NCI-H1694 treated with DMSO at 0.1 percent for 48 hours (cell line): ENCODE measurements at regions not wholly inside any gene's neighbourhood (a gene's known extent, or its start where the extent isn't known, plus 50 kb on each side); places are given as distances from the start of the nearest gene placed in this dataset.
"Not testable (repeated sequence)": the region's sequence is repeated elsewhere in the genome, so short reads cannot be mapped to it uniquely, and the experiment has no call there.

Experiments
- DNase-seq: peaks from one replicate; lab custom pipeline; 2025; lab: John Stamatoyannopoulos, UW

- no peak for DNase-seq
These were observed 183.1 kb downstream of the TMEM121 start for GRCh38 chr14:105709281-105710118.

GRCh38 chr14:105710119-105711043 is 184.0 kb downstream of the TMEM121 start:
- DNase-seq = no peak

DNA sequence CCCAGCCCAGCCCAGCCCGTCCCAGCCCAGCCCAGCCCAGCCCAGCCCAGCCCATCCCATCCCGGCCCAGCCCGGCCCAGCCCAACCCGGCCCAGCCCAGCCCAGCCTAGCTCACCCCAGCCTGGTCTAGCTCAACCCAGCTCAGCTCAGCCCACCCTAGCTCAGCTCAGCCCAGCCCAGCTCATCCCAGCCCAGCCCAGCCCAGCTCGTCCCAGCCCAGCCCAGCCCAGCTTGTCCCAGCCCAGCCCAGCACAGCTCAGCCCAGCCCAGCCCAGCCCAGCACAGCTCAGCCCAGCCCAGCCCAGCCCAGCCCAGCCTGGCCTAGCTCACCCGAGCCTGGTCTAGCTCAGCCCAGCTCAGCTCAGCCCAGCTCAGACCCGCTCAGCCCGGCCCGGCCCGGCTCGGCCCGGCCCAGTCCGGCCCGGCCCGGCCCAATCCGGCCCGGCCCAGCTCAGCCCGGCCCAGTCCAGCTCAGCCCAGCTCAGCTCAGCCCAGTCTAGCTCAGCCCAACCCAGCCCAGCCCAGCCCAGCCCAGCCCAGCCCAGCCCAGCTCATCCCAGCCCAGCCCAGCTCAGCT is 184.7 kb downstream of the TMEM121 start:
- no peak for DNase-seq

GRCh38 chr14:105711841-105712460 is 185.6 kb downstream of the TMEM121 start:
- DNase-seq = no peak

DNA sequence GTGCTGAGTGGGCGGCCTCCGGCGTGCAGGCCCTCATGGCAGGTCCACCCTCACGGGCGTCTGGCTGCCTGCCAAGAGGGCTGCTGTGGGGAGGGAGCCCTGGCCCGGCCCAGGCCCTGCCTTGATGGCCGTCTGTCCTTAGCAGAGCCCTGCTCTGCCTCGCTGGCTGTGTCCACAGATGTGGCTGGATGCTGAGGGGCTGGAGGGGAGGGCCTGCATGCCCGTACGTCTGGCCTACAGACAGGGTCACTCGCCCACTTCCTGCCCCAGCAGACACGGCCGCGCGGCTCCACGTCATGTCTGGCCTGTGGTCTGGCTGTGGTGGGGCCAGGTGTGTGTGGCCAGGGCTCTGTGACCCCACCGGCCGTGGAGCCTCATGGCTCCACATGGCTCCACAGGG is 186.3 kb downstream of the TMEM121 start:
- DNase-seq = not testable (repeated sequence)

- DNase-seq = not testable (repeated sequence)
These were observed 186.8 kb downstream of the TMEM121 start for GRCh38 chr14:105713160-105713559.

GRCh38 chr14:105713836-105714235 is 187.5 kb downstream of the TMEM121 start:
- DNase-seq = not testable (repeated sequence)

GRCh38 chr14:105718787-105719186 is 192.4 kb downstream of the TMEM121 start:
- not testable (repeated sequence) for DNase-seq

GRCh38 chr14:105720106-105720505 is 193.7 kb downstream of the TMEM121 start:
- not testable (repeated sequence) for DNase-seq

DNA sequence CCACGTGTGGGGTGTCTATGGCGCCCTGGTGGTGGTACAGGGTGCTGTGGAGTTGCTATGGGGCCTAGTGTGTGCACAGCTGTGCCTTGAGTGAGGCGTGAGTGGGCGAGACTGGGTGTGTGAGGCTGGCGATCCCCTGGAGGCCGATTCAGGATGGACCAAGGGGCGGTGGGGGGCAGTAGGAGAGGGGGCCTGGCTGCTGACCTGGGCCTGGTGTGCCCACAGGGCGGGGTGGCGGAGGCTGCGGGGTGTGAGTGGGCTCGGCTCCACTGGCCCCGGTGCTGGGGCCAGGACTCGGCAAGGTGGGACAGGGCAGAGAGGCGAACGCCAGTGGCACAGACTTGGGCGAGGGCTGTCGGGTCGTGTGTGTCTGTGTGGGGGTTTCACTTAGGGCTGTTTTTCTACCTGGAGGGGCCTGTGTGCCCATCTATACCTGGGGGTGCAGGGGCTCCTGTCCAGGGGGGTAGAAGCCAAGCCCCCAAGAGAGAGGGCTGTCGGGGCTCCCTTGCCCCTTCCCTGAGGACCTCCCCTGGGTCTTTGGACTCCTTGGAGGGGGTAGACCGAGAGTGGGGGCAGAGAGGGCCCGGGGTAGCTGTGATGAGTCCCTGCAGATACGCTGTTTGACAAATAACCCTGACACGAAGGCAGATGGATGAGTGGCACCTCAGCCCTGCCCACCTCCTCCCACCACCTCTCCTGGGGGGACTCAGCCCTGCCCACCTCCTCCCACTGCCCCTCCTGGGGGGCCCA is 194.6 kb downstream of the TMEM121 start:
- not testable (repeated sequence) for DNase-seq

- DNase-seq = not testable (repeated sequence)
These were observed 195.2 kb downstream of the TMEM121 start for GRCh38 chr14:105721602-105721970.

GRCh38 chr14:105721996-105722709 is 195.8 kb downstream of the TMEM121 start:
- DNase-seq = not testable (repeated sequence)

DNA sequence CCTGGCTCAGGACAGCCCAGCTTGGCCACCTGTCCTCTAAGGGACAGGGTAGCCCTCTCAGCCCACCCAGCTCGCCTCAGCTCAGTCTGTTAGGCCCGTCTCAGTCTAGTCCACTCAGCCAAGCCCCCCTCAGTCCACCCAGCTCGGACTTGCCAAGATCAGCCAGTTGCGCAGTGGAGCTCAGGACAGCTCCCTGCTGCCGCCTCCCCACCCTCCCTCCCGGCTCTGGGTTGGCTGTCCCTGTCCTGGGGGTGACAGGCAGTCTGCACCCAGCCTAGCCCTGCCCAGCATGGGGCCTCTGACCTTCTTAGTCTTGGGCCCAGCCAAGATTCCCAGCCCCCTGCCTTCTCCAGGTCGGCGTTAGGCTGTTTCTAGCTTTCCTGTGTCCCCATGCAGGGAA is 196.9 kb downstream of the TMEM121 start:
- DNase-seq = not testable (repeated sequence)

DNA sequence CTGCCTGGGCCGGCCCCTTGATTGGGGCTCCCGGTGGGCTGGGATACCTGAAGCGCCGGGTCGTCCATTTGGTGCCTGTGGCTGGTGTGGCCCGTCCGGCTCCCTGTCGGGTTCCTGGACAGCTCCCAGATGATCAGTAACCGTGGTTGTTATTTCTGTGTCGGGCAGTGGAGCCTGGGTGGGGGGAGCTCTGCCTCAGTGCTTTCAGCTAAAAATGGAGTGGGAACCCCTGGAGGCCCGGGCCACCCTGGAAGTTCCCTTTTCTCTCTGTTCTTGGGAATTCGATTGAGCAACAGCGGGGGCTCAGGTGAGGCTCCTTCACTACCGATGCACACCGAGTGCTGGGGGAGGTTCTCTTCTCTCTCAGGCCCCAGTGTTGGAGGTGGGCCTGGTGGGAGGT is 197.4 kb downstream of the TMEM121 start:
- DNase-seq = not testable (repeated sequence)

- DNase-seq = not testable (repeated sequence)
These were observed 203.5 kb downstream of the TMEM121 start for GRCh38 chr14:105729825-105730368.

- not testable (repeated sequence) for DNase-seq
These were observed 204.3 kb downstream of the TMEM121 start for GRCh38 chr14:105730731-105731130.

DNA sequence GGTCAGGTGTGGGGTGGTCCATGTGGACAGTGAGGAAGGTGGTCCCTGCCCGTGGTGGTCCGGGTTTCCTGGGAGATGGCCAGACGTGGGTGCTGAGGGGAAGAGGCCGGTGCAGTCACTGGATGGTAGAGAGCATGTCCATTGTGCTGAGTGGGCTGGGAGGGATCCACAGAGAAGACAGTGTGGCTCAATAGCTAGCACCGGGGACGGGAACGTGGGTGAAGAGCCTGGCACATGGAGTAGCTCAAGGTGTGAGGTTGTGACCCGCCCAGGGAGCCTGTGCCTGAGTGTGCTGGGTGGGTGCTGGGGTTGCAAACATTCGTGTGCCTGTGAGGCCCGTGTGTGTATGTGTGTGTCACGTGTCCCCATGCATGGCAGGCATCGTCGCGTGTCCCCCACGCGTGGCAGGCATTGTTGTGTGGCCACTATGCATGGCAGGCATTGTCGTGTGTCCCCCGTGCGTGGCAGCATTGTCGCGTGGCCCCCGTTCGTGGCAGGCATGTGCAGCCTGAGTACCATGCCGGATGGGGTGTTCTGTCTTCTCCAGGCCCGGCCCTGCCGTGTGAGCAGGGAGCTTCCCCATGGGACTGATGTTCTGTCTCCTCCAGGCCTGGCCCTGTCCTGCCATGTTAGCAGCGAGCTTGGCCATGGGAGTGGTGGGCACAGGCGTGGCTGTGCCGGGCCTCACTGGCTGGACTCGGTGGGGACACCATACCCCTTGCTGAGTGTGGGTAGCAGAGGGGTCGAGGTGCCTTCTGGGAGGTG is 205.0 kb downstream of the TMEM121 start:
- DNase-seq = not testable (repeated sequence)

DNA sequence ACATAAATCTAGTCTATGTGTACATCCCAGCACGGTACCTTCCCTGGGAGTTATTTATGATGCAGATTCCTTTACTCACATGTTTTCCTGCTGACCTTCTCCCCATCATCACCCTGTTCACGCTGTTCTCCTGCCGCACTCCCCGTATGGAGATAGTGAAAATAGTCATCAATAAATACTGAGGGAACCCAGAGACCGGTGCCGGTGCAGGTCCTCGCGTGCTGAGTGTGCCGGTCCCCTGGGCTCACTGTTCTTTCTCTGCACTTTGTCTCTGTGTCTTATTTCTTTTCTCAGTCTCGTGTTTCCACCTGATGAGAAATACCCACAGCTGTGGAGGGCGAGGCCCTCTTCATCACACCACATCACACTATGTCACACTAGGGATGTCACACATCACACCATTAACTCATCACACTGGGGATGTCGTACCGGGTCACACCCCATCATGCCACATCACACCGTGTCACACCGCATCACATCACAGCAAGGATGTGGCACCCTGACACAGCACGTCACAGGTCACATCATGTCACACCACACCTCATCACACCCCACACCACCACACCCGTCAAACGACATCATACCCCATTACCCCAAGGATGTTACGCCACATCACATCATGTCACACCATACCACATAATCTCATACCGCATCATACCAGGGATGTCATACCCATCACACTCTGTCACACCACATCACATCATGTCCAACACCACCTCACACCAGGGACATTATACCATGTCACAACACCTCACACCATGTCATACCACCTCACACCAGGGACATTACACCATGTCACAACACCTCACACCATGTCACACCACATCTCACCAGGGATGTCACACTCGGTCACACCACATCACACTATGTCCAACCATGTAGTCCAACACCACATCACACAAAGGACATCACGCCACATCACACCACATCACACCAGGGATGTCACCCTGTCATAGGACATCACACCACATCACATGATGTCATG is 207.0 kb downstream of the TMEM121 start:
- no peak for DNase-seq
